Midbrain (tissue), 1 donor: ENCODE measurements at regions not wholly inside any gene's neighbourhood (a gene's known extent, or its start where the extent isn't known, plus 50 kb on each side); places are given as distances from the start of the nearest gene placed in this dataset.

Experiments
- DNase-seq: peaks from one replicate; lab custom pipeline; 2025; lab: John Stamatoyannopoulos, UW

GRCh38 chr6:66435321-66435720 is 728.3 kb upstream of the EYS start:
- no peak for DNase-seq

- no peak for DNase-seq
Measured at GRCh38 chr6:66429210-66429609, 722.2 kb upstream of the EYS start.

- DNase-seq = no peak
Measured at GRCh38 chr6:66423047-66423446, 716.0 kb upstream of the EYS start.

- no peak for DNase-seq
Measured at GRCh38 chr6:66421570-66421969, 714.5 kb upstream of the EYS start.

GRCh38 chr6:66418906-66419305 is 711.9 kb upstream of the EYS start:
- DNase-seq = no peak

GRCh38 chr6:66403966-66404365 is 696.9 kb upstream of the EYS start:
- no peak for DNase-seq

- DNase-seq = no peak
Measured at GRCh38 chr6:66402873-66403272, 695.8 kb upstream of the EYS start.

GRCh38 chr6:66396549-66396948 is 689.5 kb upstream of the EYS start:
- no peak for DNase-seq

- DNase-seq = no peak
Measured at GRCh38 chr6:66396145-66396544, 689.1 kb upstream of the EYS start.

GRCh38 chr6:66390393-66390792 is 683.4 kb upstream of the EYS start:
- DNase-seq = no peak

GRCh38 chr6:66376001-66376400 is 669.0 kb upstream of the EYS start:
- no peak for DNase-seq

GRCh38 chr6:66369407-66369806 is 662.4 kb upstream of the EYS start:
- DNase-seq = no peak

GRCh38 chr6:66362888-66363287 is 655.9 kb upstream of the EYS start:
- no peak for DNase-seq

- DNase-seq = no peak
Measured at GRCh38 chr6:66361886-66362285, 654.9 kb upstream of the EYS start.

- DNase-seq = no peak
Measured at GRCh38 chr6:66357781-66358180, 650.8 kb upstream of the EYS start.

- no peak for DNase-seq
Measured at GRCh38 chr6:66355471-66355870, 648.4 kb upstream of the EYS start.

GRCh38 chr6:66344796-66345195 is 637.8 kb upstream of the EYS start:
- DNase-seq = no peak

GRCh38 chr6:66340736-66341135 is 633.7 kb upstream of the EYS start:
- DNase-seq = no peak

GRCh38 chr6:66336176-66336575 is 629.1 kb upstream of the EYS start:
- DNase-seq = no peak

GRCh38 chr6:66328200-66328599 is 621.2 kb upstream of the EYS start:
- no peak for DNase-seq

GRCh38 chr6:66326228-66326627 is 619.2 kb upstream of the EYS start:
- DNase-seq = no peak

- no peak for DNase-seq
Measured at GRCh38 chr6:66321017-66321416, 614.0 kb upstream of the EYS start.

- DNase-seq = no peak
Measured at GRCh38 chr6:66307490-66307889, 600.5 kb upstream of the EYS start.

- no peak for DNase-seq
Measured at GRCh38 chr6:66291905-66292304, 584.9 kb upstream of the EYS start.

- no peak for DNase-seq
Measured at GRCh38 chr6:66289889-66290288, 582.9 kb upstream of the EYS start.
